ENCODE measurements at regions not wholly inside any gene's neighbourhood (a gene's known extent, or its start where the extent isn't known, plus 50 kb on each side); places are given as distances from the start of the nearest gene placed in this dataset.

GRCh38 chr2:41703123-41703522, 344.7 kb upstream of the PKDCC start:
- no peak overlapping the region for H3K27ac ChIP-seq
- H3K9me3 ChIP-seq: no peaks in the 10 kb centered on the region
- no peak for ATAC-seq
- DNase-seq (ENCODE audit: low read depth in 1 of 2, low spot score in 1 of 2): no peak
- POLR2A ChIA-PET: no interaction called here
- WGBS (ENCODE audit: missing lambda C conversion rate): 4% methylated on average over 2 of the region's 2 CpGs
- TF ChIP-seq KDM5A (IDR thresholded peaks at IDR 0.05) (no peak), MAFK (IDR thresholded peaks at IDR 0.05; ENCODE audit: partially characterized antibody) (no peak), ATOH8 (CRISPR knock-in tag; IDR thresholded peaks at IDR 0.05; ENCODE audit: low read depth) (no peak), FOSL2 (IDR thresholded peaks at IDR 0.05) (no peak), FOSL2 (CRISPR knock-in tag; IDR thresholded peaks at IDR 0.05) (no peak), ZFP36 (IDR thresholded peaks at IDR 0.05; ENCODE audit: borderline replicate concordance, partially characterized antibody) (no peak), RNF2 (IDR thresholded peaks at IDR 0.05; ENCODE audit: borderline replicate concordance, low read depth) (no peak), CBX2 (IDR thresholded peaks at IDR 0.05; ENCODE audit: borderline replicate concordance, low read depth) (no peak), ELK1 (IDR thresholded peaks at IDR 0.05; ENCODE audit: low read depth, low read length) (no peak)
- H3K4me1 ChIP-seq: no peaks in the 10 kb centered on the region
- CTCF ChIA-PET: interaction anchor here (0.6 kb wide), 1 partner anchor 1318 kb away, joined by 3 read pairs; no protein-coding TSS in a partner anchor
- no peak overlapping the region for H3K4me3 ChIP-seq
- no peak for FAIRE-seq
- H3K4me2 ChIP-seq: no peak overlapping the region

GRCh38 chr2:41705634-41706033, 342.2 kb upstream of the PKDCC start:
- CTCF ChIA-PET: no interaction called here
- WGBS (ENCODE audit: missing lambda C conversion rate): 48% methylated on average over 4 of the region's 4 CpGs

GRCh38 chr2:41706286-41706685, 341.5 kb upstream of the PKDCC start:
- DNase-seq (ENCODE audit: low read depth in 1 of 2, low spot score in 1 of 2): no peak
- ChIA-PET CTCF (interaction anchor here (0.6 kb wide), 1 partner anchor 166 kb away, joined by 3 read pairs; no protein-coding TSS in a partner anchor), POLR2A (no interaction called here)
- 37% methylated on average over 2 of the region's 2 CpGs for WGBS (ENCODE audit: missing lambda C conversion rate)
- Histone ChIP-seq H3K27ac (no peak overlapping the region), H3K4me1 (no peaks in the 10 kb centered on the region), H3K4me2 (no peak overlapping the region), H3K4me3 (no peak overlapping the region), H3K9me3 (no peaks in the 10 kb centered on the region)
- ATAC-seq: no peak
- no peak for FAIRE-seq
- TF ChIP-seq POLR2A (IDR thresholded peaks at IDR 0.05; ENCODE audit: low read length) (no peak), HDAC2 (IDR thresholded peaks at IDR 0.05) (no peak), E2F6 (IDR thresholded peaks at IDR 0.05; ENCODE audit: borderline replicate concordance, low read depth) (no peak), KDM5A (IDR thresholded peaks at IDR 0.05) (no peak), USF2 (IDR thresholded peaks at IDR 0.05) (no peak), JUN (IDR thresholded peaks at IDR 0.05) (no peak), TFCP2L1 (CRISPR knock-in tag; IDR thresholded peaks at IDR 0.05) (no peak), MAX (IDR thresholded peaks at IDR 0.05) (no peak), CHD2 (IDR thresholded peaks at IDR 0.05; ENCODE audit: low read length, partially characterized antibody) (no peak), FOSL2 (IDR thresholded peaks at IDR 0.05) (no peak), FOSL2 (CRISPR knock-in tag; IDR thresholded peaks at IDR 0.05) (no peak), EHMT2 (IDR thresholded peaks at IDR 0.05; ENCODE audit: low read depth) (no peak), BCL3 (IDR thresholded peaks at IDR 0.05) (no peak), REST (IDR thresholded peaks at IDR 0.05) (no peak), NR3C1 (IDR thresholded peaks at IDR 0.05) (no peak), CBX8 (IDR thresholded peaks at IDR 0.05) (no peak), ZFP36 (IDR thresholded peaks at IDR 0.05; ENCODE audit: borderline replicate concordance, partially characterized antibody) (no peak)

More at GRCh38 chr2:41705634-41706033, 342.2 kb upstream of the PKDCC start:
- POLR2A ChIA-PET: no interaction called here
- no peaks in the 10 kb centered on the region for H3K9me3 ChIP-seq
- TF ChIP-seq SMC3 (IDR thresholded peaks at IDR 0.05) (no peak), CBX2 (IDR thresholded peaks at IDR 0.05; ENCODE audit: borderline replicate concordance, low read depth) (no peak), E2F6 (IDR thresholded peaks at IDR 0.05; ENCODE audit: borderline replicate concordance, low read depth) (no peak), CBX8 (IDR thresholded peaks at IDR 0.05) (no peak), RCOR1 (IDR thresholded peaks at IDR 0.05; ENCODE audit: low read depth, low read length) (no peak), RNF2 (IDR thresholded peaks at IDR 0.05; ENCODE audit: borderline replicate concordance, low read depth) (no peak), ZSCAN20 (CRISPR knock-in tag; IDR thresholded peaks at IDR 0.05) (no peak), HEYL (CRISPR knock-in tag; IDR thresholded peaks at IDR 0.05) (no peak), CHD4 (IDR thresholded peaks at IDR 0.05; ENCODE audit: borderline replicate concordance) (no peak)
- FAIRE-seq (no peak), ATAC-seq (no peak), DNase-seq (ENCODE audit: low read depth in 1 of 2, low spot score in 1 of 2) (no peak)
- H3K4me1 ChIP-seq: no peaks in the 10 kb centered on the region
- no peak overlapping the region for H3K27ac ChIP-seq
- no peak overlapping the region for H3K4me2 ChIP-seq
- H3K4me3 ChIP-seq: no peak overlapping the region

Data from A549 (cell line).